Activated naive CD4-positive, alpha-beta T cell treated with anti-CD3 and anti-CD28 coated beads, Interleukin-2, amount 50 U/mL, for 24 hours (primary cell): ENCODE measurements at regions not wholly inside any gene's neighbourhood (a gene's known extent, or its start where the extent isn't known, plus 50 kb on each side); places are given as distances from the start of the nearest gene placed in this dataset.

Experiments
- H3K27ac Mint-ChIP-seq: one replicate; pipeline ENCODE4 v1.8.0; 2021; ENCODE audit warnings: mild to moderate bottlenecking, mixed read lengths
- H3K27me3 Mint-ChIP-seq: one replicate; pipeline ENCODE4 v1.8.0; 2021; ENCODE audit warnings: mixed read lengths
- H3K36me3 Mint-ChIP-seq: one replicate; pipeline ENCODE4 v1.8.0; 2021; ENCODE audit warnings: mixed read lengths
- H3K4me1 Mint-ChIP-seq: one replicate; pipeline ENCODE4 v1.8.0; 2021; ENCODE audit warnings: mixed read lengths
- H3K4me3 Mint-ChIP-seq: one replicate; pipeline ENCODE4 v1.8.0; 2021; ENCODE audit warnings: mild to moderate bottlenecking, mixed read lengths
- H3K9me3 Mint-ChIP-seq: one replicate; pipeline ENCODE4 v1.8.0; 2021; ENCODE audit warnings: mixed read lengths

GRCh38 chr17:73974536-73974935 lies 228.9 kb upstream of the RPL38 start:
- H3K36me3 Mint-ChIP-seq = no peaks in the 10 kb centered on the region
- no peaks in the 10 kb centered on the region for H3K4me1 Mint-ChIP-seq
- no peak overlapping the region for H3K4me3 Mint-ChIP-seq
- peaks cover 11% of the 10 kb centered on the region for H3K27me3 Mint-ChIP-seq
- H3K9me3 Mint-ChIP-seq = no peaks in the 10 kb centered on the region
- no peak overlapping the region for H3K27ac Mint-ChIP-seq

GRCh38 chr17:73976147-73976546 lies 227.3 kb upstream of the RPL38 start:
- Mint-ChIP-seq H3K4me3 (no peak overlapping the region), H3K27ac (no peak overlapping the region), H3K36me3 (no peaks in the 10 kb centered on the region), H3K27me3 (peaks cover 4% of the 10 kb centered on the region), H3K9me3 (no peaks in the 10 kb centered on the region), H3K4me1 (no peaks in the 10 kb centered on the region)

- H3K9me3 Mint-ChIP-seq = no peaks in the 10 kb centered on the region
- H3K36me3 Mint-ChIP-seq = no peaks in the 10 kb centered on the region
- H3K4me1 Mint-ChIP-seq = no peaks in the 10 kb centered on the region
- H3K4me3 Mint-ChIP-seq = no peak overlapping the region
- no peak overlapping the region for H3K27ac Mint-ChIP-seq
- H3K27me3 Mint-ChIP-seq = peaks cover 3% of the 10 kb centered on the region
Measured at GRCh38 chr17:73976676-73977521, 226.6 kb upstream of the RPL38 start.

GRCh38 chr17:73980517-73980916 lies 223.0 kb upstream of the RPL38 start:
- Mint-ChIP-seq H3K4me1 (peaks cover 7% of the 10 kb centered on the region), H3K27ac (no peak overlapping the region), H3K36me3 (no peaks in the 10 kb centered on the region), H3K4me3 (no peak overlapping the region), H3K9me3 (no peaks in the 10 kb centered on the region), H3K27me3 (no peaks in the 10 kb centered on the region)

GRCh38 chr17:73982871-73983270 lies 220.6 kb upstream of the RPL38 start:
- no peaks in the 10 kb centered on the region for H3K9me3 Mint-ChIP-seq
- H3K4me3 Mint-ChIP-seq = no peak overlapping the region
- no peak overlapping the region for H3K27ac Mint-ChIP-seq
- peaks cover 7% of the 10 kb centered on the region for H3K4me1 Mint-ChIP-seq
- H3K36me3 Mint-ChIP-seq = no peaks in the 10 kb centered on the region
- no peaks in the 10 kb centered on the region for H3K27me3 Mint-ChIP-seq

- Mint-ChIP-seq H3K27ac (no peak overlapping the region), H3K9me3 (no peaks in the 10 kb centered on the region), H3K4me3 (no peak overlapping the region), H3K4me1 (peaks cover 7% of the 10 kb centered on the region), H3K27me3 (no peaks in the 10 kb centered on the region), H3K36me3 (no peaks in the 10 kb centered on the region)
Measured at GRCh38 chr17:73983621-73984400, 219.7 kb upstream of the RPL38 start.

- Mint-ChIP-seq H3K9me3 (no peaks in the 10 kb centered on the region), H3K27ac (no peak overlapping the region), H3K36me3 (no peaks in the 10 kb centered on the region), H3K27me3 (no peaks in the 10 kb centered on the region), H3K4me3 (no peak overlapping the region), H3K4me1 (peaks cover 7% of the 10 kb centered on the region)
Measured at GRCh38 chr17:73984941-73985340, 218.5 kb upstream of the RPL38 start.

GRCh38 chr17:73985466-73986015 lies 217.9 kb upstream of the RPL38 start:
- Mint-ChIP-seq H3K36me3 (no peaks in the 10 kb centered on the region), H3K27ac (no peak overlapping the region), H3K27me3 (no peaks in the 10 kb centered on the region), H3K4me3 (no peak overlapping the region), H3K4me1 (peaks cover 7% of the 10 kb centered on the region), H3K9me3 (no peaks in the 10 kb centered on the region)

- peaks cover 7% of the 10 kb centered on the region for H3K4me1 Mint-ChIP-seq
- no peaks in the 10 kb centered on the region for H3K27me3 Mint-ChIP-seq
- H3K9me3 Mint-ChIP-seq = no peaks in the 10 kb centered on the region
- no peak overlapping the region for H3K27ac Mint-ChIP-seq
- no peak overlapping the region for H3K4me3 Mint-ChIP-seq
- H3K36me3 Mint-ChIP-seq = no peaks in the 10 kb centered on the region
Measured at GRCh38 chr17:73986641-73987177, 216.8 kb upstream of the RPL38 start.

GRCh38 chr17:73987395-73987794 lies 216.1 kb upstream of the RPL38 start:
- no peak overlapping the region for H3K27ac Mint-ChIP-seq
- H3K27me3 Mint-ChIP-seq = no peaks in the 10 kb centered on the region
- H3K4me1 Mint-ChIP-seq = peaks cover 7% of the 10 kb centered on the region
- H3K9me3 Mint-ChIP-seq = no peaks in the 10 kb centered on the region
- no peaks in the 10 kb centered on the region for H3K36me3 Mint-ChIP-seq
- H3K4me3 Mint-ChIP-seq = no peak overlapping the region

- Mint-ChIP-seq H3K36me3 (no peaks in the 10 kb centered on the region), H3K4me1 (peaks cover 7% of the 10 kb centered on the region), H3K9me3 (no peaks in the 10 kb centered on the region), H3K27ac (no peak overlapping the region), H3K4me3 (no peak overlapping the region), H3K27me3 (no peaks in the 10 kb centered on the region)
Measured at GRCh38 chr17:73987845-73988509, 215.5 kb upstream of the RPL38 start.

- no peak overlapping the region for H3K4me3 Mint-ChIP-seq
- H3K9me3 Mint-ChIP-seq = no peaks in the 10 kb centered on the region
- no peaks in the 10 kb centered on the region for H3K27me3 Mint-ChIP-seq
- H3K36me3 Mint-ChIP-seq = no peaks in the 10 kb centered on the region
- peaks cover 7% of the 10 kb centered on the region for H3K4me1 Mint-ChIP-seq
- no peak overlapping the region for H3K27ac Mint-ChIP-seq
Measured at GRCh38 chr17:73989671-73990070, 213.8 kb upstream of the RPL38 start.

GRCh38 chr17:73990290-73990689 lies 213.2 kb upstream of the RPL38 start:
- Mint-ChIP-seq H3K9me3 (no peaks in the 10 kb centered on the region), H3K4me3 (no peak overlapping the region), H3K27me3 (no peaks in the 10 kb centered on the region), H3K4me1 (peaks cover under 1% of the 10 kb centered on the region), H3K36me3 (no peaks in the 10 kb centered on the region), H3K27ac (no peak overlapping the region)

GRCh38 chr17:73991260-73991659 lies 212.2 kb upstream of the RPL38 start:
- Mint-ChIP-seq H3K4me1 (no peaks in the 10 kb centered on the region), H3K27me3 (no peaks in the 10 kb centered on the region), H3K4me3 (no peak overlapping the region), H3K27ac (no peak overlapping the region), H3K36me3 (no peaks in the 10 kb centered on the region), H3K9me3 (no peaks in the 10 kb centered on the region)

- no peaks in the 10 kb centered on the region for H3K27me3 Mint-ChIP-seq
- H3K4me1 Mint-ChIP-seq = no peaks in the 10 kb centered on the region
- no peaks in the 10 kb centered on the region for H3K9me3 Mint-ChIP-seq
- no peak overlapping the region for H3K4me3 Mint-ChIP-seq
- H3K27ac Mint-ChIP-seq = no peak overlapping the region
- no peaks in the 10 kb centered on the region for H3K36me3 Mint-ChIP-seq
Measured at GRCh38 chr17:73994946-73995345, 208.5 kb upstream of the RPL38 start.
